ENCODE measurements at regions not wholly inside any gene's neighbourhood (a gene's known extent, or its start where the extent isn't known, plus 50 kb on each side); places are given as distances from the start of the nearest gene placed in this dataset.

- H3K27ac ChIP-seq: no peak overlapping the region
- DNase-seq: no peak
- no peaks in the 10 kb centered on the region for H3K9me3 ChIP-seq
- H3K27me3 ChIP-seq: no peaks in the 10 kb centered on the region
- H3K36me3 ChIP-seq: no peaks in the 10 kb centered on the region
- intact Hi-C loops (cut with DNase I; ENCODE audit: low total_unique reads): no loop called here
- H3K4me1 ChIP-seq: peaks cover 0 to 8% (median 1%) of the 10 kb centered on the region in 4 donors
- TF ChIP-seq CTCF (IDR thresholded peaks at IDR 0.05): no peak
- no peak overlapping the region for H3K4me3 ChIP-seq
Observed at GRCh38 chr3:8266730-8267131, 234.9 kb upstream of the LMCD1 start.

DNA sequence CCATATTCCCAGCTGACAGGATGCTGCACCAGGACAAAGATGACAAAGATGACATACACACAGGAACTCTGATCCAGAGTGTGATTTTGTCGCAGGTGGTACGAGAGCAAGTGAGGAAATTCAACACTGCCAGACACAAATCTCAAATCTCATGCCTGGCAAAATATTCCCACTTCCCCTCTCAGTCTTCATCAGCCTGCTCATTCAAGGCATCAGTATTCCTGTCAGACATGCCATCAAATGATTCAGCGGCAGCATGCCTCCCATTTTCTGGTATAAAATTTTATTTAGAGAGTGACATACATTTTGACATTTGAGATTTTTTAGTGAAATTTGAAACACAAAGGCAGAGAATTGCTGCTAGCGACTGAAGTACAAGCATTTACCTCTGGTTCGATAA lies 228.1 kb upstream of the LMCD1 start:
- no peak overlapping the region for H3K4me3 ChIP-seq
- H3K27ac ChIP-seq: no peak overlapping the region
- no peak for DNase-seq
- no peaks in the 10 kb centered on the region for H3K9me3 ChIP-seq
- H3K4me1 ChIP-seq: no peaks in the 10 kb centered on the region
- no peaks in the 10 kb centered on the region for H3K27me3 ChIP-seq
- no peak for TF ChIP-seq CTCF (IDR thresholded peaks at IDR 0.05)
- no peaks in the 10 kb centered on the region for H3K36me3 ChIP-seq
- intact Hi-C loops (cut with DNase I; ENCODE audit: low total_unique reads): no loop called here

DNA sequence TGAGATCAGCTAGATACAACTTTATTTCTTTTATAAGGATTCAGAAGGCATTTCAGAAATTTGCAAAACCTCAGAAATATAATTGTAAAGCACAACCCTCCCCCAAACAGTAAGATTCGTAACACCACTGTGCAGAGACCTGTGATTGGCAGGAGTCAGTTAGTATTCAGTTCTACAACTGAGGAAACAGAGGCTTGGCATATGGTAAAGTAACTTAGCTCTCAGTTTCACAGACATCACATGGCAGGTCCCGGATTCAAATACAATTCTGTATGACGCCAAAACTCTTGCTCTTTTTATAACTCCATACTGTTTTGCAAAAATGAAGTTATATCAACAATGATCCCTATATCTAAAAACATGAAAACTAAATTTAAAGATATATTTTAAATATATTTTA lies 225.6 kb upstream of the LMCD1 start:
- Histone ChIP-seq H3K4me3 (no peak overlapping the region), H3K4me1 (no peaks in the 10 kb centered on the region), H3K36me3 (no peaks in the 10 kb centered on the region), H3K27me3 (no peaks in the 10 kb centered on the region), H3K27ac (no peak overlapping the region), H3K9me3 (no peaks in the 10 kb centered on the region)
- intact Hi-C loops (cut with DNase I; ENCODE audit: low total_unique reads): no loop called here
- TF ChIP-seq CTCF (IDR thresholded peaks at IDR 0.05): no peak
- DNase-seq: no peak

- Histone ChIP-seq H3K27ac (no peak overlapping the region), H3K36me3 (no peaks in the 10 kb centered on the region), H3K9me3 (no peaks in the 10 kb centered on the region), H3K4me1 (no peaks in the 10 kb centered on the region), H3K4me3 (no peak overlapping the region), H3K27me3 (no peaks in the 10 kb centered on the region)
- no peak for TF ChIP-seq CTCF (IDR thresholded peaks at IDR 0.05)
- DNase-seq: no peak
- intact Hi-C loops (cut with DNase I; ENCODE audit: low total_unique reads): no loop called here
Observed at GRCh38 chr3:8276506-8276905, 225.1 kb upstream of the LMCD1 start.

DNA sequence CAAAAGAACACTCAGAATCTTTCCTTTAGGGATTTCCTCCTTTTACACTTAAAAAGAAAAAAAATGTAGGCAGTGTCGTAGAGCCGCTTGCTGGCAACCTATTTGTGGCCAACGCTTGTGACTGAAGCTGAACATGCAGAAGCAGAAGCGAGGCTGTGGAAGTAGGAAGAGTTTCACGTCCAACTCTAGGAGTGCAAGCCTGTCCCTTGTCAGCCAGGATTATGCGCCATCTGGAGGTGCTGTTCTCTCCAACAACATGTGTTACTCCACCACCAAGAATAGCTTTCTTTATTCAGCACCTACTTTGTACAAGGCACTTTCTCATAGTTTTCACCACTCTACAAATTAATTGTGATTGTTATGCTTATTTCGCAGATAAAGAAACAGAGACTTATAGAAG lies 223.2 kb upstream of the LMCD1 start:
- Histone ChIP-seq H3K36me3 (no peaks in the 10 kb centered on the region), H3K4me1 (no peaks in the 10 kb centered on the region), H3K27ac (no peak overlapping the region), H3K4me3 (no peak overlapping the region), H3K9me3 (no peaks in the 10 kb centered on the region), H3K27me3 (no peaks in the 10 kb centered on the region)
- intact Hi-C loops (cut with DNase I; ENCODE audit: low total_unique reads): no loop called here
- TF ChIP-seq CTCF (IDR thresholded peaks at IDR 0.05): no peak
- DNase-seq: no peak

GRCh38 chr3:8279476-8279875 lies 222.1 kb upstream of the LMCD1 start:
- H3K4me1 ChIP-seq: no peaks in the 10 kb centered on the region
- DNase-seq: no peak
- intact Hi-C loops (cut with DNase I; ENCODE audit: low total_unique reads): no loop called here
- no peaks in the 10 kb centered on the region for H3K9me3 ChIP-seq
- TF ChIP-seq CTCF (IDR thresholded peaks at IDR 0.05): no peak
- H3K36me3 ChIP-seq: no peaks in the 10 kb centered on the region
- H3K27me3 ChIP-seq: no peaks in the 10 kb centered on the region
- no peak overlapping the region for H3K27ac ChIP-seq
- no peak overlapping the region for H3K4me3 ChIP-seq
